Liver (tissue), 8 donors: ENCODE measurements at regions not wholly inside any gene's neighbourhood (a gene's known extent, or its start where the extent isn't known, plus 50 kb on each side); places are given as distances from the start of the nearest gene placed in this dataset.

Experiments
- DNase-seq: peaks from one replicate; pipeline ENCODE4 v3.0.0-alpha.2; 2017; ENCODE audit warnings: low spot score
- H3K27ac ChIP-seq, 2 donors: one replicate each; pipeline ENCODE4 v1.7.0; 2013; ENCODE audit warnings: inconsistent platforms in 2 of 2, low read length in 2 of 2, control low read depth in 1 of 2, low read depth in 1 of 2, mild to moderate bottlenecking in 1 of 2
- H3K27me3 ChIP-seq, 4 donors: one replicate each; pipeline versions ENCODE4 v1.6.1 to v1.7.0; 2013; ENCODE audit warnings: low read length in 3 of 4, inconsistent platforms in 1 of 4, mild to moderate bottlenecking in 1 of 4, moderate library complexity in 1 of 4; ENCODE audit not compliant: control insufficient read depth in 4 of 4, insufficient read depth in 4 of 4
- H3K36me3 ChIP-seq, 4 donors: one replicate each; pipeline versions ENCODE4 v1.6.1 to v1.7.0; 2013; ENCODE audit warnings: low read length in 3 of 4, mild to moderate bottlenecking in 3 of 4, low read depth in 1 of 4, moderate library complexity in 1 of 4; ENCODE audit not compliant: control insufficient read depth in 4 of 4, insufficient read depth in 3 of 4
- H3K4me1 ChIP-seq, 4 donors: one replicate each; pipeline versions ENCODE4 v1.6.1 to v1.7.0; 2013; ENCODE audit warnings: low read length in 3 of 4, mild to moderate bottlenecking in 3 of 4, moderate library complexity in 1 of 4; ENCODE audit not compliant: control insufficient read depth in 4 of 4, insufficient read depth in 4 of 4
- H3K4me3 ChIP-seq, 3 donors: one replicate each; pipeline versions ENCODE4 v1.6.1 to v1.7.0; 2013; ENCODE audit warnings: low read length in 3 of 3, control low read depth in 1 of 3, low read depth in 1 of 3, mild to moderate bottlenecking in 1 of 3
- H3K9ac ChIP-seq, 2 donors: one replicate each; pipeline ENCODE4 v1.7.0; 2013; ENCODE audit warnings: low read length in 2 of 2, mild to moderate bottlenecking in 2 of 2, moderate library complexity in 2 of 2, control low read depth in 1 of 2, low read depth in 1 of 2
- H3K9me3 ChIP-seq, 4 donors: one replicate each; pipeline versions ENCODE4 v1.6.1 to v1.7.0; 2013; ENCODE audit warnings: low read length in 3 of 4; ENCODE audit not compliant: control insufficient read depth in 4 of 4
- ATF3 ChIP-seq: IDR thresholded peaks from 2 replicates; pipeline ENCODE4 v1.6.1; 2016; ENCODE audit warnings: antibody characterized with exemption
- CTCF ChIP-seq: fragments of 150-350 bp; IDR thresholded peaks from 2 replicates; pipeline ENCODE4 v1.5.1; 2017; ENCODE audit warnings: improper control_type of control experiment, low read depth, low read length; ENCODE audit not compliant: missing input control
- EGR1 ChIP-seq, 2 donors: IDR thresholded peaks; 2 replicates each; pipeline ENCODE4 v1.6.1; 2016 to 2018; ENCODE audit warnings: antibody characterized with exemption in 2 of 2, low read depth in 2 of 2
- FOXA1 ChIP-seq: IDR thresholded peaks from 2 replicates; pipeline ENCODE4 v1.6.1; 2016; ENCODE audit warnings: antibody characterized with exemption
- FOXA2 ChIP-seq: IDR thresholded peaks from 2 replicates; pipeline ENCODE4 v1.6.1; 2016; ENCODE audit warnings: antibody characterized with exemption
- GABPA ChIP-seq, 2 donors: IDR thresholded peaks in 1 of 2; conservative IDR thresholded peaks in 1 of 2; 2 replicates each; pipeline ENCODE4 v1.6.1; 2016; ENCODE audit warnings: antibody characterized with exemption in 2 of 2, mild to moderate bottlenecking in 1 of 2, moderate library complexity in 1 of 2
- HNF4A ChIP-seq, 2 donors: conservative IDR thresholded peaks; 2 replicates each; pipeline ENCODE4 v1.6.1; 2016; ENCODE audit warnings: antibody characterized with exemption in 2 of 2, mild to moderate bottlenecking in 2 of 2
- HNF4G ChIP-seq: IDR thresholded peaks from 2 replicates; pipeline ENCODE4 v1.6.1; 2016; ENCODE audit warnings: antibody characterized with exemption
- JUND ChIP-seq, 2 donors: IDR thresholded peaks; 2 replicates each; pipeline ENCODE4 v1.6.1; 2016; ENCODE audit warnings: antibody characterized with exemption in 2 of 2
- NR2F2 ChIP-seq: IDR thresholded peaks from 2 replicates; pipeline ENCODE4 v1.6.1; 2016; ENCODE audit warnings: antibody characterized with exemption
- RAD21 ChIP-seq, 2 donors: IDR thresholded peaks; 2 replicates each; pipeline ENCODE4 v1.6.1; 2016; ENCODE audit warnings: antibody characterized with exemption in 2 of 2, mild to moderate bottlenecking in 2 of 2
- REST ChIP-seq: IDR thresholded peaks from 2 replicates; pipeline ENCODE4 v1.6.1; 2016; ENCODE audit warnings: antibody characterized with exemption, mild to moderate bottlenecking
- RXRA ChIP-seq, 2 donors: IDR thresholded peaks; 2 replicates each; pipeline ENCODE4 v1.6.1; 2017 to 2018; ENCODE audit warnings: antibody characterized with exemption in 2 of 2, mild to moderate bottlenecking in 1 of 2
- SP1 ChIP-seq: IDR thresholded peaks from 2 replicates; pipeline ENCODE4 v1.6.1; 2018; ENCODE audit warnings: antibody characterized with exemption, mild to moderate bottlenecking
- TAF1 ChIP-seq: conservative IDR thresholded peaks from 2 replicates; pipeline ENCODE4 v1.6.1; 2016; ENCODE audit warnings: antibody characterized with exemption, mild to moderate bottlenecking
- YY1 ChIP-seq: IDR thresholded peaks from 2 replicates; pipeline ENCODE4 v1.6.1; 2016; ENCODE audit warnings: antibody characterized with exemption, mild to moderate bottlenecking
- whole genome bisulfite sequencing: extraction: QIAGEN DNeasy Blood & Tissue Kit; methylation state at CpG from one replicate; pipeline ENCODE4 v1.1.7; 2013; 5-methylcytosine and 5-hydroxymethylcytosine counted together
- TF ChIP-seq, protein P1 (sequence below): IDR thresholded peaks from 2 replicates; pipeline ENCODE4 v1.6.1; 2016; ENCODE audit warnings: antibody characterized with exemption
- TF ChIP-seq, protein P2 (sequence below): IDR thresholded peaks from 2 replicates; pipeline ENCODE4 v1.6.1; 2016; ENCODE audit warnings: antibody characterized with exemption
- donor health status: healthy.
- donor health status: healthy.
- donor health status: healthy.
- donor health status: healthy.
- donor health status: healthy.

- Histone ChIP-seq H3K9ac (no peak overlapping the region), H3K27ac (no peak overlapping the region), H3K4me1 (no peaks in the 10 kb centered on the region), H3K27me3 (peaks cover 0 to 7% (median 3%) of the 10 kb centered on the region in 4 donors), H3K9me3 (peaks cover 0 to under 1% (median 0%) of the 10 kb centered on the region in 4 donors), H3K4me3 (no peak overlapping the region), H3K36me3 (no peaks in the 10 kb centered on the region)
- no peak for TF ChIP-seq HNF4A (conservative IDR thresholded peaks at IDR 0.05)
- TF ChIP-seq REST: no peak
- no peak for TF ChIP-seq CTCF
- TF ChIP-seq, protein P1, sequence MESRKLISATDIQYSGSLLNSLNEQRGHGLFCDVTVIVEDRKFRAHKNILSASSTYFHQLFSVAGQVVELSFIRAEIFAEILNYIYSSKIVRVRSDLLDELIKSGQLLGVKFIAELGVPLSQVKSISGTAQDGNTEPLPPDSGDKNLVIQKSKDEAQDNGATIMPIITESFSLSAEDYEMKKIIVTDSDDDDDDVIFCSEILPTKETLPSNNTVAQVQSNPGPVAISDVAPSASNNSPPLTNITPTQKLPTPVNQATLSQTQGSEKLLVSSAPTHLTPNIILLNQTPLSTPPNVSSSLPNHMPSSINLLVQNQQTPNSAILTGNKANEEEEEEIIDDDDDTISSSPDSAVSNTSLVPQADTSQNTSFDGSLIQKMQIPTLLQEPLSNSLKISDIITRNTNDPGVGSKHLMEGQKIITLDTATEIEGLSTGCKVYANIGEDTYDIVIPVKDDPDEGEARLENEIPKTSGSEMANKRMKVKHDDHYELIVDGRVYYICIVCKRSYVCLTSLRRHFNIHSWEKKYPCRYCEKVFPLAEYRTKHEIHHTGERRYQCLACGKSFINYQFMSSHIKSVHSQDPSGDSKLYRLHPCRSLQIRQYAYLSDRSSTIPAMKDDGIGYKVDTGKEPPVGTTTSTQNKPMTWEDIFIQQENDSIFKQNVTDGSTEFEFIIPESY: no peak
- no peak for TF ChIP-seq SP1
- TF ChIP-seq RAD21 (IDR thresholded peaks at IDR 0.05): no peak
- TF ChIP-seq, protein P2, sequence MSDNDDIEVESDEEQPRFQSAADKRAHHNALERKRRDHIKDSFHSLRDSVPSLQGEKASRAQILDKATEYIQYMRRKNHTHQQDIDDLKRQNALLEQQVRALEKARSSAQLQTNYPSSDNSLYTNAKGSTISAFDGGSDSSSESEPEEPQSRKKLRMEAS: no peak
- TF ChIP-seq YY1: no peak
- no peak for TF ChIP-seq GABPA (IDR thresholded peaks at IDR 0.05 in 1 of 2, conservative IDR thresholded peaks at IDR 0.05 in 1 of 2)
- no peak for TF ChIP-seq FOXA1
- no peak for TF ChIP-seq HNF4G
- TF ChIP-seq NR2F2: no peak
- no peak for TF ChIP-seq FOXA2
- no peak for TF ChIP-seq JUND (IDR thresholded peaks at IDR 0.05)
- TF ChIP-seq EGR1 (IDR thresholded peaks at IDR 0.05; ENCODE audit: low read depth in 2 of 2): no peak
- no peak for TF ChIP-seq RXRA (IDR thresholded peaks at IDR 0.05)
- no peak for TF ChIP-seq ATF3
- no peak for TF ChIP-seq TAF1
- 17% methylated on average over 39 of the region's 39 CpGs for WGBS
- DNase-seq: no peak
Measured at GRCh38 chr5:42943931-42944631, 96.0 kb downstream of the ANXA2R start.
